Transverse colon (tissue), 4 donors: ENCODE measurements at regions not wholly inside any gene's neighbourhood (a gene's known extent, or its start where the extent isn't known, plus 50 kb on each side); places are given as distances from the start of the nearest gene placed in this dataset.

Experiments used
- CTCF ChIP-seq, 5 experiments: fragments of 200-600 bp in 3 of 5; fragments of 450-650 bp in 2 of 5; sonication (generic) in 3 of 5; IDR thresholded peaks; 1 replicate in 2 of 5; 2 replicates in 3 of 5; pipeline ENCODE4 v1.5.1; 2016 to 2017; ENCODE audit warnings: antibody characterized with exemption in 5 of 5, inconsistent platforms in 3 of 5, mild to moderate bottlenecking in 2 of 5, moderate library complexity in 1 of 5
- EP300 ChIP-seq: sonication (generic); formaldehyde crosslinking; IDR thresholded peaks from one replicate; pipeline ENCODE4 v1.6.1; 2017; ENCODE audit warnings: antibody characterized with exemption, low read depth
- POLR2A ChIP-seq: fragments of 450-650 bp; IDR thresholded peaks from one replicate; pipeline ENCODE4 v1.6.1; 2016; ENCODE audit warnings: antibody characterized with exemption, mild to moderate bottlenecking, moderate library complexity
- POLR2AphosphoS5 ChIP-seq, 3 donors: sonication (generic); formaldehyde crosslinking; IDR thresholded peaks; one replicate each; pipeline ENCODE4 v1.6.1; 2016; ENCODE audit warnings: antibody characterized with exemption in 3 of 3

- TF ChIP-seq POLR2A (no peak), EP300 (no peak), CTCF (IDR thresholded peaks at IDR 0.05) (no peak), POLR2AphosphoS5 (IDR thresholded peaks at IDR 0.05) (no peak)
Observed at GRCh38 chr15:88400591-88401250, 66.5 kb downstream of the MRPL46 start.
